ENCODE measurements at regions not wholly inside any gene's neighbourhood (a gene's known extent, or its start where the extent isn't known, plus 50 kb on each side); places are given as distances from the start of the nearest gene placed in this dataset.

GRCh38 chr20:11791835-11792567 is 125.7 kb upstream of the BTBD3 start:
- H3K79me2 ChIP-seq (ENCODE audit: control insufficient read depth, insufficient read depth, low read length, unreplicated experiment) = no peaks in the 10 kb centered on the region
- no peaks in the 10 kb centered on the region for H3K36me3 ChIP-seq (ENCODE audit: insufficient read depth, low read length)
- peaks cover 1% of the 10 kb centered on the region for H3K4me1 ChIP-seq (ENCODE audit: control insufficient read depth, insufficient read depth, low read length, unreplicated experiment)
- H2AFZ ChIP-seq (ENCODE audit: low read length, unreplicated experiment) = no peak overlapping the region
- H3K27ac ChIP-seq (ENCODE audit: low read depth, low read length) = no peak overlapping the region
- H3K4me3 ChIP-seq (ENCODE audit: low read depth, low read length) = no peak overlapping the region
- H3K27me3 ChIP-seq (ENCODE audit: insufficient read depth, low read length) = no peaks in the 10 kb centered on the region

GRCh38 chr20:11792568-11792953 is 125.1 kb upstream of the BTBD3 start:
- H3K27ac ChIP-seq (ENCODE audit: low read depth, low read length) = no peak overlapping the region
- no peaks in the 10 kb centered on the region for H3K36me3 ChIP-seq (ENCODE audit: insufficient read depth, low read length)
- peaks cover 7% of the 10 kb centered on the region for H3K4me1 ChIP-seq (ENCODE audit: control insufficient read depth, insufficient read depth, low read length, unreplicated experiment)
- no peak overlapping the region for H2AFZ ChIP-seq (ENCODE audit: low read length, unreplicated experiment)
- H3K4me3 ChIP-seq (ENCODE audit: low read depth, low read length) = no peak overlapping the region
- H3K27me3 ChIP-seq (ENCODE audit: insufficient read depth, low read length) = no peaks in the 10 kb centered on the region
- no peaks in the 10 kb centered on the region for H3K79me2 ChIP-seq (ENCODE audit: control insufficient read depth, insufficient read depth, low read length, unreplicated experiment)

- Histone ChIP-seq H3K27ac (ENCODE audit: low read depth, low read length) (no peak overlapping the region), H3K4me3 (ENCODE audit: low read depth, low read length) (no peak overlapping the region), H3K4me1 (ENCODE audit: control insufficient read depth, insufficient read depth, low read length, unreplicated experiment) (peaks cover 7% of the 10 kb centered on the region), H3K36me3 (ENCODE audit: insufficient read depth, low read length) (no peaks in the 10 kb centered on the region), H3K79me2 (ENCODE audit: control insufficient read depth, insufficient read depth, low read length, unreplicated experiment) (no peaks in the 10 kb centered on the region), H2AFZ (ENCODE audit: low read length, unreplicated experiment) (no peak overlapping the region), H3K27me3 (ENCODE audit: insufficient read depth, low read length) (no peaks in the 10 kb centered on the region)
Observed at GRCh38 chr20:11794525-11794924, 123.2 kb upstream of the BTBD3 start.

- no peak overlapping the region for H2AFZ ChIP-seq (ENCODE audit: low read length, unreplicated experiment)
- peaks cover 7% of the 10 kb centered on the region for H3K4me1 ChIP-seq (ENCODE audit: control insufficient read depth, insufficient read depth, low read length, unreplicated experiment)
- no peaks in the 10 kb centered on the region for H3K27me3 ChIP-seq (ENCODE audit: insufficient read depth, low read length)
- no peak overlapping the region for H3K4me3 ChIP-seq (ENCODE audit: low read depth, low read length)
- H3K79me2 ChIP-seq (ENCODE audit: control insufficient read depth, insufficient read depth, low read length, unreplicated experiment) = no peaks in the 10 kb centered on the region
- H3K27ac ChIP-seq (ENCODE audit: low read depth, low read length) = no peak overlapping the region
- no peaks in the 10 kb centered on the region for H3K36me3 ChIP-seq (ENCODE audit: insufficient read depth, low read length)
Observed at GRCh38 chr20:11795071-11795615, 122.5 kb upstream of the BTBD3 start.

GRCh38 chr20:11796026-11796425 is 121.7 kb upstream of the BTBD3 start:
- Histone ChIP-seq H3K36me3 (ENCODE audit: insufficient read depth, low read length) (no peaks in the 10 kb centered on the region), H2AFZ (ENCODE audit: low read length, unreplicated experiment) (no peak overlapping the region), H3K27ac (ENCODE audit: low read depth, low read length) (no peak overlapping the region)

GRCh38 chr20:11797156-11797555 is 120.5 kb upstream of the BTBD3 start:
- Histone ChIP-seq H3K79me2 (ENCODE audit: control insufficient read depth, insufficient read depth, low read length, unreplicated experiment) (no peaks in the 10 kb centered on the region), H3K27ac (ENCODE audit: low read depth, low read length) (no peak overlapping the region), H3K36me3 (ENCODE audit: insufficient read depth, low read length) (no peaks in the 10 kb centered on the region), H3K27me3 (ENCODE audit: insufficient read depth, low read length) (no peaks in the 10 kb centered on the region), H3K4me1 (ENCODE audit: control insufficient read depth, insufficient read depth, low read length, unreplicated experiment) (peaks cover 7% of the 10 kb centered on the region), H3K4me3 (ENCODE audit: low read depth, low read length) (no peak overlapping the region), H2AFZ (ENCODE audit: low read length, unreplicated experiment) (peak overlapping the region; percentile 43)

More at GRCh38 chr20:11796026-11796425, 121.7 kb upstream of the BTBD3 start:
- Histone ChIP-seq H3K27me3 (ENCODE audit: insufficient read depth, low read length) (no peaks in the 10 kb centered on the region), H3K4me3 (ENCODE audit: low read depth, low read length) (no peak overlapping the region), H3K4me1 (ENCODE audit: control insufficient read depth, insufficient read depth, low read length, unreplicated experiment) (peaks cover 7% of the 10 kb centered on the region), H3K79me2 (ENCODE audit: control insufficient read depth, insufficient read depth, low read length, unreplicated experiment) (no peaks in the 10 kb centered on the region)

GRCh38 chr20:11799281-11799684 is 118.4 kb upstream of the BTBD3 start:
- Histone ChIP-seq H3K4me3 (ENCODE audit: low read depth, low read length) (no peak overlapping the region), H2AFZ (ENCODE audit: low read length, unreplicated experiment) (no peak overlapping the region)

GRCh38 chr20:11807054-11808048 is 110.3 kb upstream of the BTBD3 start:
- Histone ChIP-seq H3K79me2 (ENCODE audit: control insufficient read depth, insufficient read depth, low read length, unreplicated experiment) (no peaks in the 10 kb centered on the region), H3K27me3 (ENCODE audit: insufficient read depth, low read length) (no peaks in the 10 kb centered on the region), H2AFZ (ENCODE audit: low read length, unreplicated experiment) (peak overlapping the region; percentile 44), H3K4me3 (ENCODE audit: low read depth, low read length) (peak overlapping the region; percentile 34), H3K27ac (ENCODE audit: low read depth, low read length) (peak overlapping the region; percentile 70), H3K4me1 (ENCODE audit: control insufficient read depth, insufficient read depth, low read length, unreplicated experiment) (peaks cover 39% of the 10 kb centered on the region), H3K36me3 (ENCODE audit: insufficient read depth, low read length) (no peaks in the 10 kb centered on the region)

More at GRCh38 chr20:11799281-11799684, 118.4 kb upstream of the BTBD3 start:
- H3K79me2 ChIP-seq (ENCODE audit: control insufficient read depth, insufficient read depth, low read length, unreplicated experiment) = no peaks in the 10 kb centered on the region
- H3K4me1 ChIP-seq (ENCODE audit: control insufficient read depth, insufficient read depth, low read length, unreplicated experiment) = peaks cover 7% of the 10 kb centered on the region
- no peaks in the 10 kb centered on the region for H3K27me3 ChIP-seq (ENCODE audit: insufficient read depth, low read length)
- no peak overlapping the region for H3K27ac ChIP-seq (ENCODE audit: low read depth, low read length)
- no peaks in the 10 kb centered on the region for H3K36me3 ChIP-seq (ENCODE audit: insufficient read depth, low read length)

GRCh38 chr20:11808841-11809240 is 108.9 kb upstream of the BTBD3 start:
- H3K27me3 ChIP-seq (ENCODE audit: insufficient read depth, low read length) = no peaks in the 10 kb centered on the region
- no peak overlapping the region for H3K27ac ChIP-seq (ENCODE audit: low read depth, low read length)
- H3K79me2 ChIP-seq (ENCODE audit: control insufficient read depth, insufficient read depth, low read length, unreplicated experiment) = no peaks in the 10 kb centered on the region
- no peak overlapping the region for H2AFZ ChIP-seq (ENCODE audit: low read length, unreplicated experiment)
- no peak overlapping the region for H3K4me3 ChIP-seq (ENCODE audit: low read depth, low read length)
- H3K36me3 ChIP-seq (ENCODE audit: insufficient read depth, low read length) = no peaks in the 10 kb centered on the region
- H3K4me1 ChIP-seq (ENCODE audit: control insufficient read depth, insufficient read depth, low read length, unreplicated experiment) = peaks cover 42% of the 10 kb centered on the region

- Histone ChIP-seq H3K36me3 (ENCODE audit: insufficient read depth, low read length) (no peaks in the 10 kb centered on the region), H3K27ac (ENCODE audit: low read depth, low read length) (peak overlapping the region; percentile 79), H3K27me3 (ENCODE audit: insufficient read depth, low read length) (no peaks in the 10 kb centered on the region), H2AFZ (ENCODE audit: low read length, unreplicated experiment) (peak overlapping the region; percentile 37), H3K4me3 (ENCODE audit: low read depth, low read length) (peak overlapping the region; percentile 34; the same call in 1 of the 2 replicates), H3K4me1 (ENCODE audit: control insufficient read depth, insufficient read depth, low read length, unreplicated experiment) (peaks cover 51% of the 10 kb centered on the region), H3K79me2 (ENCODE audit: control insufficient read depth, insufficient read depth, low read length, unreplicated experiment) (no peaks in the 10 kb centered on the region)
Observed at GRCh38 chr20:11810311-11811083, 107.2 kb upstream of the BTBD3 start.
